ENCODE measurements at regions not wholly inside any gene's neighbourhood (a gene's known extent, or its start where the extent isn't known, plus 50 kb on each side); places are given as distances from the start of the nearest gene placed in this dataset.

DNA sequence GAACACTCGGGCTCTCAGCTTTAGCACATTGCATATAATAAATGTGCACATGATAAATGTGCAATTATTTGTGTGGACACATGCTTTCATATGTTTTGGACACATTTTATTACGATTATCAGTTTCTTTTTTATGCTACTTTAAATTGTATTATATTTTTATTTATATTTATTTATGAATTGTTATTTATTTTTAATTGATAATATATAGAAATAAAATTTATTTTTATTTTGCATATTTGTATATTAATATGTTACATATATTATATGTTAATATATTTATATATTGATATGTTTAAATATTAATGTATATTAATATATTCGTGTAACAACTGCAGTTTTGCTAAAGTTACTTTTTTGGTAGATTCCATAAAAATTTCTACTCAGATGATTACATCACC is 454.8 kb upstream of the CDH10 start:
- no peak for TF ChIP-seq SP1 (IDR thresholded peaks at IDR 0.05)
- TF ChIP-seq CTBP1 (IDR thresholded peaks at IDR 0.05; ENCODE audit: borderline replicate concordance): no peak
- TF ChIP-seq TARDBP (IDR thresholded peaks at IDR 0.05): no peak
- TF ChIP-seq, protein P1, sequence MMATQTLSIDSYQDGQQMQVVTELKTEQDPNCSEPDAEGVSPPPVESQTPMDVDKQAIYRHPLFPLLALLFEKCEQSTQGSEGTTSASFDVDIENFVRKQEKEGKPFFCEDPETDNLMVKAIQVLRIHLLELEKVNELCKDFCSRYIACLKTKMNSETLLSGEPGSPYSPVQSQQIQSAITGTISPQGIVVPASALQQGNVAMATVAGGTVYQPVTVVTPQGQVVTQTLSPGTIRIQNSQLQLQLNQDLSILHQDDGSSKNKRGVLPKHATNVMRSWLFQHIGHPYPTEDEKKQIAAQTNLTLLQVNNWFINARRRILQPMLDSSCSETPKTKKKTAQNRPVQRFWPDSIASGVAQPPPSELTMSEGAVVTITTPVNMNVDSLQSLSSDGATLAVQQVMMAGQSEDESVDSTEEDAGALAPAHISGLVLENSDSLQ (IDR thresholded peaks at IDR 0.05): no peak
- TF ChIP-seq ELF4 (IDR thresholded peaks at IDR 0.05): no peak
- TF ChIP-seq LEF1 (IDR thresholded peaks at IDR 0.05; ENCODE audit: borderline replicate concordance): no peak
- TF ChIP-seq L3MBTL2 (conservative IDR thresholded peaks at IDR 0.05): no peak
- TF ChIP-seq FOXA1 (IDR thresholded peaks at IDR 0.05): no peak
- TF ChIP-seq FOXM1 (IDR thresholded peaks at IDR 0.05; ENCODE audit: borderline replicate concordance): no peak
- TF ChIP-seq FOXK2 (IDR thresholded peaks at IDR 0.05): no peak
- no peak for TF ChIP-seq BHLHE40 (IDR thresholded peaks at IDR 0.05; ENCODE audit: borderline replicate concordance)
- TF ChIP-seq SUZ12 (IDR thresholded peaks at IDR 0.05): no peak
- no peak for TF ChIP-seq ZNF384 (IDR thresholded peaks at IDR 0.05)
- no peak for TF ChIP-seq NFRKB (IDR thresholded peaks at IDR 0.05)
